ENCODE measurements at regions not wholly inside any gene's neighbourhood (a gene's known extent, or its start where the extent isn't known, plus 50 kb on each side); places are given as distances from the start of the nearest gene placed in this dataset.

- Histone ChIP-seq H3K36me3 (ENCODE audit: control insufficient read depth, insufficient read depth, low read length) (no peaks in the 10 kb centered on the region), H3K14ac (replicated peaks; ENCODE audit: low read depth, low read length) (no peak overlapping the region), H3K4me1 (ENCODE audit: control insufficient read depth, insufficient read depth, low read length) (no peaks in the 10 kb centered on the region), H2BK5ac (ENCODE audit: low read depth, low read length, poor library complexity, severe bottlenecking) (no peak overlapping the region), H2AK5ac (ENCODE audit: low read depth, low read length) (no peak overlapping the region), H3K9ac (ENCODE audit: low read depth, low read length) (no peak overlapping the region), H3K9me1 (ENCODE audit: insufficient read depth, low read length) (no peaks in the 10 kb centered on the region), H3K18ac (ENCODE audit: low read depth, low read length) (no peak overlapping the region), H3K4ac (ENCODE audit: low read depth, low read length) (no peak overlapping the region), H2BK120ac (ENCODE audit: low read depth, low read length) (no peak overlapping the region), H3K9me3 (ENCODE audit: control insufficient read depth, insufficient read depth, low read length) (peaks cover 39% of the 10 kb centered on the region), H2AFZ (replicated peaks; ENCODE audit: low read length, poor library complexity) (no peak overlapping the region), H2BK15ac (ENCODE audit: low read depth, low read length) (no peak overlapping the region), H3K56ac (ENCODE audit: extremely low read depth, insufficient read depth, low read length) (no peak overlapping the region), H4K8ac (ENCODE audit: low read depth in 2 of 2, low read length in 2 of 2) (no peak overlapping the region), H3K79me1 (ENCODE audit: low read depth in 1 of 2, low read length in 2 of 2) (no peaks in the 10 kb centered on the region), H3K4me3 (ENCODE audit: insufficient read depth, low read depth, low read length) (no peak overlapping the region), H3K27ac (ENCODE audit: insufficient read depth, low read length) (no peak overlapping the region), H4K5ac (ENCODE audit: low read depth, low read length) (no peak overlapping the region), H4K20me1 (ENCODE audit: insufficient read depth, low read length) (no peaks in the 10 kb centered on the region), H3K4me2 (ENCODE audit: low read depth, low read length) (no peak overlapping the region), H4K91ac (ENCODE audit: insufficient read depth, low read depth, low read length) (no peak overlapping the region), H2AK9ac (replicated peaks; ENCODE audit: low read depth, low read length, poor library complexity) (no peak overlapping the region), H3K23ac (ENCODE audit: low read depth, low read length) (no peak overlapping the region), H2BK20ac (ENCODE audit: low read depth, low read length) (no peak overlapping the region), H3K27me3 (ENCODE audit: control insufficient read depth, insufficient read depth, low read length) (no peaks in the 10 kb centered on the region)
- ATAC-seq (ENCODE audit: low read depth) = no peak
- intact Hi-C loops (cut with micrococcal nuclease) (no loop called here), in situ Hi-C loops (cut with MboI; ENCODE audit: low sequenced_read_pairs) (no loop called here), dilution Hi-C loops (cut with HindIII; ENCODE audit: low sequenced_read_pairs, unreplicated experiment) (no loop called here)
- TF ChIP-seq RFX5 (IDR thresholded peaks at IDR 0.05; ENCODE audit: low read depth, low read length) = no peak
- TF ChIP-seq SMC3 (IDR thresholded peaks at IDR 0.05; ENCODE audit: low read depth, low read length) = no peak
- no peak for TF ChIP-seq RCOR1 (IDR thresholded peaks at IDR 0.05; ENCODE audit: insufficient replicate concordance, low read length)
- no peak for TF ChIP-seq CHD1 (IDR thresholded peaks at IDR 0.05; ENCODE audit: low read depth, low read length)
- TF ChIP-seq ELK1 (IDR thresholded peaks at IDR 0.05; ENCODE audit: borderline replicate concordance, low read depth, low read length) = no peak
- TF ChIP-seq MAFK (IDR thresholded peaks at IDR 0.05; ENCODE audit: low read depth, low read length) = no peak
- no peak for TF ChIP-seq RAD21 (IDR thresholded peaks at IDR 0.05; ENCODE audit: low read length)
- TF ChIP-seq FOS (IDR thresholded peaks at IDR 0.05; ENCODE audit: low read depth, low read length) = no peak
- no peak for TF ChIP-seq MXI1 (IDR thresholded peaks at IDR 0.05; ENCODE audit: borderline replicate concordance, low read depth, low read length)
- TF ChIP-seq POLR2A (IDR thresholded peaks at IDR 0.05; ENCODE audit: low read depth, low read length) = no peak
- TF ChIP-seq USF2 (IDR thresholded peaks at IDR 0.05; ENCODE audit: low read depth, low read length) = no peak
- TF ChIP-seq NFE2L2 (IDR thresholded peaks at IDR 0.05; ENCODE audit: low read depth, low read length) = no peak
- TF ChIP-seq CEBPB (IDR thresholded peaks at IDR 0.05; ENCODE audit: low read depth, low read length) = no peak
- TF ChIP-seq CTCF (conservative IDR thresholded peaks at IDR 0.05; ENCODE audit: low read depth, low read length) = no peak
- no peak for TF ChIP-seq BHLHE40 (IDR thresholded peaks at IDR 0.05; ENCODE audit: low read depth, low read length)
- WGBS, 2 experiments (ENCODE audit: extremely low coverage in 2 of 2, insufficient read length in 1 of 2) = 33% methylated on average over 6 of the region's 25 CpGs; no CpG with 5 or more reads in 1 of the 2 experiments
- no TSS peak for BruUV-seq (replicated peaks)
- no peak for DNase-seq
- POLR2A ChIA-PET (ENCODE audit: unreplicated experiment) = no interaction called here
- CTCF ChIA-PET = no interaction called here
Measured at GRCh38 chr10:2733278-2733963, 333.9 kb upstream of the PFKP start.
